GM12864 (cell line): ENCODE measurements at regions not wholly inside any gene's neighbourhood (a gene's known extent, or its start where the extent isn't known, plus 50 kb on each side); places are given as distances from the start of the nearest gene placed in this dataset.
"Not testable (repeated sequence)": the region's sequence is repeated elsewhere in the genome, so short reads cannot be mapped to it uniquely, and the experiment has no call there.

ENCODE experiments used
- DNase-seq: peaks from one replicate; pipeline ENCODE4 v3.0.0-alpha.2; 2011; ENCODE audit warnings: low read depth
- H3K4me3 ChIP-seq: 2 replicates; pipeline ENCODE4 v1.5.1; 2011; ENCODE audit warnings: mild to moderate bottlenecking, low read depth, low read length, control low read depth
- CTCF ChIP-seq: IDR thresholded peaks from 2 replicates; pipeline ENCODE4 v1.5.1; 2011; ENCODE audit warnings: low read depth, mild to moderate bottlenecking, moderate library complexity, low read length, control low read depth, inconsistent platforms; ENCODE audit errors: missing control alignments

- no peak for TF ChIP-seq CTCF
These were observed 101.4 kb upstream of the IRX4 start for GRCh38 chr5:1983919-1984695.

GRCh38 chr5:1983401-1983800 lies 100.7 kb upstream of the IRX4 start:
- DNase-seq = no peak
- H3K4me3 ChIP-seq = no peak overlapping the region
- TF ChIP-seq CTCF = no peak

More at GRCh38 chr5:1983919-1984695, 101.4 kb upstream of the IRX4 start:
- H3K4me3 ChIP-seq = no peak overlapping the region
- no peak for DNase-seq

GRCh38 chr5:1982561-1982960 lies 99.8 kb upstream of the IRX4 start:
- not testable (repeated sequence) for H3K4me3 ChIP-seq, DNase-seq

- TF ChIP-seq CTCF = no peak
- H3K4me3 ChIP-seq = no peak overlapping the region
- no peak for DNase-seq
These were observed 93.4 kb upstream of the IRX4 start for GRCh38 chr5:1975898-1976765.

- no peak overlapping the region for H3K4me3 ChIP-seq
- no peak for TF ChIP-seq CTCF
- DNase-seq = no peak
These were observed 92.6 kb upstream of the IRX4 start for GRCh38 chr5:1975406-1975715.

GRCh38 chr5:1974501-1975405 lies 92.0 kb upstream of the IRX4 start:
- no peak overlapping the region for H3K4me3 ChIP-seq
- no peak for DNase-seq
- TF ChIP-seq CTCF = no peak

GRCh38 chr5:1974081-1974480 lies 91.4 kb upstream of the IRX4 start:
- H3K4me3 ChIP-seq = no peak overlapping the region
- DNase-seq = no peak
- no peak for TF ChIP-seq CTCF
